IMR-90 (cell line): ENCODE measurements at regions not wholly inside any gene's neighbourhood (a gene's known extent, or its start where the extent isn't known, plus 50 kb on each side); places are given as distances from the start of the nearest gene placed in this dataset.

Source experiments
- ATAC-seq: fragments of 200-7000 bp; cut with Tn5 transposase; 2 replicates; pipeline ENCODE4 v1.9.1; 2020; ENCODE audit warnings: low read depth, mild to moderate bottlenecking, moderate library complexity
- BruUV-seq: library from RNA; stranded (reverse); fragments of 400-500 nt; replicated peaks from 2 replicates; lab custom pipeline; 2021; lab: Mats Ljungman, UMichigan
- CTCF ChIA-PET: fragments of 300-600 bp; formaldehyde crosslinking; extraction: SDS; loops from one replicate; lab custom pipeline; 2021; ENCODE audit warnings: antibody characterized with exemption; lab: Yijun Ruan, JAX
- POLR2A ChIA-PET: fragments of 300-600 bp; sonication (Branson Sonifier 250); formaldehyde crosslinking; loops from one replicate; lab custom pipeline; 2022; ENCODE audit warnings: antibody characterized with exemption; ENCODE audit not compliant: unreplicated experiment; lab: Charles Lee
- DNase-seq: peaks from one replicate; pipeline ENCODE4 v3.0.0; 2013
- H2AFZ ChIP-seq: replicated peaks from 2 replicates; pipeline ENCODE3; 2013; ENCODE audit warnings: low read length, mild to moderate bottlenecking; ENCODE audit not compliant: poor library complexity
- H2AK5ac ChIP-seq: 2 replicates; pipeline ENCODE4 v1.6.1; 2013; ENCODE audit warnings: low read depth, low read length, inconsistent platforms
- H2AK9ac ChIP-seq: replicated peaks from 2 replicates; pipeline ENCODE3; 2013; ENCODE audit warnings: mild to moderate bottlenecking, low read depth, low read length, moderate library complexity; ENCODE audit not compliant: poor library complexity
- H2BK120ac ChIP-seq: 2 replicates; pipeline ENCODE4 v1.6.1; 2013; ENCODE audit warnings: low read depth, low read length, inconsistent platforms
- H2BK15ac ChIP-seq: 3 replicates; pipeline ENCODE4 v1.6.1; 2013; ENCODE audit warnings: low read depth, low read length, inconsistent platforms
- H2BK20ac ChIP-seq: 2 replicates; pipeline ENCODE4 v1.6.1; 2013; ENCODE audit warnings: low read depth, mild to moderate bottlenecking, inconsistent platforms, low read length, moderate library complexity
- H2BK5ac ChIP-seq: 2 replicates; pipeline ENCODE4 v1.6.1; 2013; ENCODE audit warnings: mild to moderate bottlenecking, low read depth, low read length, inconsistent platforms; ENCODE audit not compliant: poor library complexity, severe bottlenecking
- H3K14ac ChIP-seq: replicated peaks from 2 replicates; pipeline ENCODE4 v1.6.1; 2013; ENCODE audit warnings: low read depth, low read length, inconsistent platforms
- H3K18ac ChIP-seq: 2 replicates; pipeline ENCODE4 v1.6.1; 2013; ENCODE audit warnings: low read depth, low read length, control low read depth
- H3K23ac ChIP-seq: 2 replicates; pipeline ENCODE4 v1.6.1; 2013; ENCODE audit warnings: low read depth, low read length, inconsistent platforms
- H3K27ac ChIP-seq: 2 replicates; pipeline ENCODE4 v1.5.1; 2013; ENCODE audit warnings: mild to moderate bottlenecking, control low read depth, low read length; ENCODE audit not compliant: insufficient read depth
- H3K27me3 ChIP-seq: 2 replicates; pipeline ENCODE4 v1.6.1; 2013; ENCODE audit warnings: low read length; ENCODE audit not compliant: control insufficient read depth, insufficient read depth
- H3K36me3 ChIP-seq: 2 replicates; pipeline ENCODE4 v1.6.1; 2013; ENCODE audit warnings: low read length, mixed read lengths; ENCODE audit not compliant: control insufficient read depth, insufficient read depth
- H3K4ac ChIP-seq: 2 replicates; pipeline ENCODE4 v1.6.1; 2013; ENCODE audit warnings: low read depth, low read length, inconsistent platforms
- H3K4me1 ChIP-seq: 2 replicates; pipeline ENCODE4 v1.6.1; 2013; ENCODE audit warnings: low read length, mixed read lengths; ENCODE audit not compliant: control insufficient read depth, insufficient read depth
- H3K4me2 ChIP-seq: 2 replicates; pipeline ENCODE4 v1.6.1; 2013; ENCODE audit warnings: low read depth, mild to moderate bottlenecking, control low read depth, low read length, moderate library complexity
- H3K4me3 ChIP-seq: 2 replicates; pipeline ENCODE4 v1.5.1; 2013; ENCODE audit warnings: low read depth, mild to moderate bottlenecking, control low read depth, low read length, moderate library complexity; ENCODE audit not compliant: insufficient read depth
- H3K56ac ChIP-seq: 2 replicates; pipeline ENCODE4 v1.6.1; 2013; ENCODE audit warnings: low read length, inconsistent platforms; ENCODE audit not compliant: insufficient read depth; ENCODE audit errors: extremely low read depth
- H3K79me1 ChIP-seq, 2 experiments: 2 replicates each; pipeline ENCODE4 v1.6.1; 2013; ENCODE audit warnings: low read length in 2 of 2, inconsistent platforms in 1 of 2, low read depth in 1 of 2
- H3K9ac ChIP-seq: 2 replicates; pipeline ENCODE4 v1.6.1; 2013; ENCODE audit warnings: low read depth, low read length, control low read depth
- H3K9me1 ChIP-seq: 2 replicates; pipeline ENCODE4 v1.6.1; 2013; ENCODE audit warnings: low read length, inconsistent platforms; ENCODE audit not compliant: insufficient read depth
- H3K9me3 ChIP-seq: 2 replicates; pipeline ENCODE4 v1.6.1; 2013; ENCODE audit warnings: low read length; ENCODE audit not compliant: control insufficient read depth, insufficient read depth
- H4K20me1 ChIP-seq: 2 replicates; pipeline ENCODE4 v1.6.1; 2013; ENCODE audit warnings: low read length, inconsistent platforms; ENCODE audit not compliant: insufficient read depth
- H4K5ac ChIP-seq: 2 replicates; pipeline ENCODE4 v1.6.1; 2013; ENCODE audit warnings: mild to moderate bottlenecking, low read depth, low read length, control low read depth
- H4K8ac ChIP-seq, 2 experiments: 2 replicates each; pipeline ENCODE4 v1.6.1; 2013; ENCODE audit warnings: low read depth in 2 of 2, low read length in 2 of 2, control low read depth in 1 of 2, inconsistent platforms in 1 of 2
- H4K91ac ChIP-seq: 2 replicates; pipeline ENCODE4 v1.6.1; 2013; ENCODE audit warnings: low read depth, low read length, inconsistent platforms; ENCODE audit not compliant: insufficient read depth
- BHLHE40 ChIP-seq: fragments of 150-350 bp; IDR thresholded peaks from 2 replicates; pipeline ENCODE4 v1.6.1; 2016; ENCODE audit warnings: mild to moderate bottlenecking, low read depth, low read length
- CEBPB ChIP-seq: IDR thresholded peaks from 2 replicates; pipeline ENCODE4 v1.6.1; 2012; ENCODE audit warnings: low read depth, low read length, improper control_type of control experiment
- CHD1 ChIP-seq: IDR thresholded peaks from 2 replicates; pipeline ENCODE4 v1.6.1; 2012; ENCODE audit warnings: low read depth, low read length, improper control_type of control experiment
- CTCF ChIP-seq: conservative IDR thresholded peaks from 2 replicates; pipeline ENCODE4 v1.5.1; 2012; ENCODE audit warnings: mild to moderate bottlenecking, low read depth, low read length, improper control_type of control experiment
- FOS ChIP-seq: fragments of 150-350 bp; IDR thresholded peaks from 2 replicates; pipeline ENCODE4 v1.6.1; 2016; ENCODE audit warnings: low read depth, low read length
- MAFK ChIP-seq: IDR thresholded peaks from 2 replicates; pipeline ENCODE4 v1.6.1; 2012; ENCODE audit warnings: low read depth, low read length, improper control_type of control experiment
- MAZ ChIP-seq: IDR thresholded peaks from 2 replicates; pipeline ENCODE4 v1.6.1; 2012; ENCODE audit warnings: low read depth, mild to moderate bottlenecking, low read length, improper control_type of control experiment, moderate library complexity, borderline replicate concordance
- MXI1 ChIP-seq: IDR thresholded peaks from 2 replicates; pipeline ENCODE4 v1.6.1; 2012; ENCODE audit warnings: low read depth, mild to moderate bottlenecking, low read length, moderate library complexity, borderline replicate concordance
- NFE2L2 ChIP-seq: fragments of 150-350 bp; IDR thresholded peaks from 2 replicates; pipeline ENCODE4 v1.6.1; 2016; ENCODE audit warnings: low read depth, mild to moderate bottlenecking, low read length
- POLR2A ChIP-seq: IDR thresholded peaks from 2 replicates; pipeline ENCODE4 v1.6.1; 2012; ENCODE audit warnings: mild to moderate bottlenecking, low read depth, low read length
- RAD21 ChIP-seq: IDR thresholded peaks from 2 replicates; pipeline ENCODE4 v1.6.1; 2012; ENCODE audit warnings: low read length, improper control_type of control experiment
- RCOR1 ChIP-seq: IDR thresholded peaks from 2 replicates; pipeline ENCODE4 v1.6.1; 2012; ENCODE audit warnings: mild to moderate bottlenecking, low read length, improper control_type of control experiment; ENCODE audit not compliant: insufficient replicate concordance
- RFX5 ChIP-seq: IDR thresholded peaks from 2 replicates; pipeline ENCODE4 v1.8.0; 2012; ENCODE audit warnings: low read depth, mild to moderate bottlenecking, low read length, moderate library complexity
- SMC3 ChIP-seq: fragments of 150-350 bp; IDR thresholded peaks from 2 replicates; pipeline ENCODE4 v1.6.1; 2016; ENCODE audit warnings: low read depth, mild to moderate bottlenecking, antibody characterized with exemption, low read length, moderate library complexity
- WGBS, 2 experiments: methylation state at CpG; one replicate each; pipeline versions ENCODE4 v1.1.5 to v1.1.7; 2013; ENCODE audit warnings: missing lambda C conversion rate in 2 of 2; ENCODE audit not compliant: insufficient read length in 1 of 2; ENCODE audit errors: extremely low coverage in 2 of 2; 5-methylcytosine and 5-hydroxymethylcytosine counted together
- dilution Hi-C: fragments of 300-500 bp; cut with HindIII; formaldehyde crosslinking; loops from one replicate; pipeline ENCODE4 v1.14.3; 2018; ENCODE audit warnings: low sequenced_read_pairs; ENCODE audit not compliant: unreplicated experiment
- in situ Hi-C: fragments of 300-500 bp; cut with MboI; formaldehyde crosslinking; loops from 3 replicates; pipeline ENCODE4 v1.14.3; 2019; ENCODE audit warnings: low sequenced_read_pairs, inconsistent platforms, mixed read lengths
- intact Hi-C: fragments of 100-400 bp; cut with micrococcal nuclease; formaldehyde crosslinking; loops from 2 replicates; pipeline ENCODE4 v1.10.0; 2022
- TF ChIP-seq, protein P1 (sequence below): fragments of 150-350 bp; IDR thresholded peaks from 2 replicates; pipeline ENCODE4 v1.6.1; 2016; ENCODE audit warnings: low read depth, mild to moderate bottlenecking, low read length, moderate library complexity, borderline replicate concordance
- TF ChIP-seq, protein P2 (sequence below): fragments of 150-350 bp; IDR thresholded peaks from 2 replicates; pipeline ENCODE4 v1.6.1; 2017; ENCODE audit warnings: mild to moderate bottlenecking, antibody characterized with exemption, low read length, low read depth

- no CpG with 5 or more reads among the region's 1 CpG for WGBS, 2 experiments
- dilution Hi-C loops, result no loop called here
Observed at GRCh38 chr3:5357089-5357488, 169.6 kb downstream of the EDEM1 start.

More at GRCh38 chr3:5357089-5357488, 169.6 kb downstream of the EDEM1 start:
- Histone ChIP-seq H4K20me1 (no peaks in the 10 kb centered on the region), H4K91ac (no peak overlapping the region), H2AK9ac (no peak overlapping the region), H4K5ac (no peak overlapping the region), H3K4ac (no peak overlapping the region), H3K9me1 (no peaks in the 10 kb centered on the region), H3K18ac (no peak overlapping the region), H2BK120ac (no peak overlapping the region), H2BK5ac (no peak overlapping the region), H3K14ac (no peak overlapping the region), H4K8ac (no peak overlapping the region), H3K27ac (no peak overlapping the region), H3K4me3 (no peak overlapping the region), H3K4me2 (no peak overlapping the region), H3K9ac (no peak overlapping the region), H3K56ac (no peak overlapping the region), H2BK20ac (no peak overlapping the region), H3K36me3 (no peaks in the 10 kb centered on the region), H3K27me3 (no peaks in the 10 kb centered on the region), H2BK15ac (no peak overlapping the region), H3K23ac (no peak overlapping the region), H3K79me1 (no peaks in the 10 kb centered on the region), H2AFZ (no peak overlapping the region), H2AK5ac (no peak overlapping the region), H3K4me1 (no peaks in the 10 kb centered on the region), H3K9me3 (no peaks in the 10 kb centered on the region; the same call in 1 of the 2 replicates)
- in situ Hi-C loops (no loop called here), intact Hi-C loops (no loop called here)
- ChIA-PET POLR2A (no interaction called here), CTCF (no interaction called here)
- no peak for DNase-seq
- TF ChIP-seq FOS, result no peak
- no peak for TF ChIP-seq RAD21
- no peak for TF ChIP-seq NFE2L2
- no peak for TF ChIP-seq SMC3
- TF ChIP-seq CTCF, result no peak
- no peak for TF ChIP-seq MAFK
- TF ChIP-seq RFX5, result no peak
- TF ChIP-seq, protein P1, sequence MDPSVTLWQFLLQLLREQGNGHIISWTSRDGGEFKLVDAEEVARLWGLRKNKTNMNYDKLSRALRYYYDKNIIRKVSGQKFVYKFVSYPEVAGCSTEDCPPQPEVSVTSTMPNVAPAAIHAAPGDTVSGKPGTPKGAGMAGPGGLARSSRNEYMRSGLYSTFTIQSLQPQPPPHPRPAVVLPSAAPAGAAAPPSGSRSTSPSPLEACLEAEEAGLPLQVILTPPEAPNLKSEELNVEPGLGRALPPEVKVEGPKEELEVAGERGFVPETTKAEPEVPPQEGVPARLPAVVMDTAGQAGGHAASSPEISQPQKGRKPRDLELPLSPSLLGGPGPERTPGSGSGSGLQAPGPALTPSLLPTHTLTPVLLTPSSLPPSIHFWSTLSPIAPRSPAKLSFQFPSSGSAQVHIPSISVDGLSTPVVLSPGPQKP, result no peak
- TF ChIP-seq POLR2A, result no peak
- TF ChIP-seq, protein P2, sequence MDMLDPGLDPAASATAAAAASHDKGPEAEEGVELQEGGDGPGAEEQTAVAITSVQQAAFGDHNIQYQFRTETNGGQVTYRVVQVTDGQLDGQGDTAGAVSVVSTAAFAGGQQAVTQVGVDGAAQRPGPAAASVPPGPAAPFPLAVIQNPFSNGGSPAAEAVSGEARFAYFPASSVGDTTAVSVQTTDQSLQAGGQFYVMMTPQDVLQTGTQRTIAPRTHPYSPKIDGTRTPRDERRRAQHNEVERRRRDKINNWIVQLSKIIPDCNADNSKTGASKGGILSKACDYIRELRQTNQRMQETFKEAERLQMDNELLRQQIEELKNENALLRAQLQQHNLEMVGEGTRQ, result no peak
- TF ChIP-seq CEBPB, result no peak
- TF ChIP-seq MAZ, result no peak
- TF ChIP-seq RCOR1, result no peak
- TF ChIP-seq CHD1, result no peak
- TF ChIP-seq MXI1, result no peak
- TF ChIP-seq BHLHE40, result no peak
- BruUV-seq, result no TSS peak
- ATAC-seq, result no peak
